ENCODE measurements at regions not wholly inside any gene's neighbourhood (a gene's known extent, or its start where the extent isn't known, plus 50 kb on each side); places are given as distances from the start of the nearest gene placed in this dataset.
"Not testable (repeated sequence)": the region's sequence is repeated elsewhere in the genome, so short reads cannot be mapped to it uniquely, and the experiment has no call there.

DNA sequence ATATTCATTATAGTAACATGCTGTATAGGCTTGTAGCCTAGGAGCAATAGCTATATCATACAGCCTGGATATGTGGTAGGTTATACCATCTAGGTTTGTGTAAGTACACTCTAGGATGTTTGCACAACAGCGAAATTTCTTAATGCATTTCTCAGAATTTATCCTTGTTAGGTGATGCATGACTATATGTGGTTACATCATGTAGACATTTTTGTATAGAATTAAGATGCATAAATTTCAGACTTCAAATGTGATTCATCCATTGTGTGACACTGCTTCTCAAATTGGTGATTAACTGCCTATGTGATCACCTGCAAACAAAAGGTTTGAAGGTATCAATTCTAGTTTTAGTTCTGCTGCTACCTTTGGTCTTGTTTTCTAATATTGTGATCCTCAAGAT lies 1787.0 kb upstream of the PIK3C3 start:
- no peak for DNase-seq (ENCODE audit: low spot score)

DNA sequence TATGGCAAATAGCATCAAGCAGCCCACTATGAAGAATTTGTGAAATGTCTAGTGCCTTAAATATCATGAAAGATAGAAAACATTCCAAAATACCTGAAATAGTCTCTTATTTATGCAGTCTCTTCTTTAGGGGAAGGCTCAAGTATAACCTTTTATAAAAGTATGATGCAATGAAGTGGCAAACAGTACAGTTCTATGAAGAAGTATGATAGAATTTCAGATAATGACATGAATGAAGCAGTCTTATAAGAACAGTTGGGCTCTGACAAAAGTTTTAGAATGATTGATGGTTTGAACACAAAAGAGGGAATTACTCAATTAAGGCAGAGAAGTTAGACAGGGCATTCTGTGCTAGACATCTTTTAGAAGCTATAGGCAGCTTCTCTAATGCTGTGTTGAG lies 1791.8 kb upstream of the PIK3C3 start:
- no peak for DNase-seq (ENCODE audit: low spot score)

GRCh38 chr18:40160361-40160760 lies 1794.7 kb upstream of the PIK3C3 start:
- no peak for DNase-seq (ENCODE audit: low spot score)

- peak; percentile 7 for DNase-seq (ENCODE audit: low spot score)
Observed at GRCh38 chr18:40159141-40160017, 1795.7 kb upstream of the PIK3C3 start.

GRCh38 chr18:40157120-40157519 lies 1797.9 kb upstream of the PIK3C3 start:
- DNase-seq (ENCODE audit: low spot score) = no peak

DNA sequence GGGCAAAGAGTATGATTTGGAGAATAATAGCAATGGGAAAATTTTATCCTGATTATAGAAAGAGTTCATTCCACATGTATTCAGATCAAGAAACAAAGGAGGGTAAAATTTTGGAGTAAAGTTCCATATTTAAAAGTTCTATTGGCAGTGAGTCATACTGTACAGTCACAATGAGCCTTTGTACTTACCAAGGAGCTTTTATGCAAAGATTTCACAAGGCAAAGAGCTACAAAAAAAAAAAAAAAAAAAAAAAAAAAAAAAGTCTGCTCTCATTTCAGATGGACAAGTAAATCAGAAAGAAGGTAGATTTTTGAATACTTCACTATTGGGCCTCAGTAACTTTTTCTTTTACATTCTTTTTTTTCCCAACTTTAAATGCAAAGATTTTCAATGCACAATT lies 1802.2 kb upstream of the PIK3C3 start:
- DNase-seq (ENCODE audit: low spot score) = no peak

DNA sequence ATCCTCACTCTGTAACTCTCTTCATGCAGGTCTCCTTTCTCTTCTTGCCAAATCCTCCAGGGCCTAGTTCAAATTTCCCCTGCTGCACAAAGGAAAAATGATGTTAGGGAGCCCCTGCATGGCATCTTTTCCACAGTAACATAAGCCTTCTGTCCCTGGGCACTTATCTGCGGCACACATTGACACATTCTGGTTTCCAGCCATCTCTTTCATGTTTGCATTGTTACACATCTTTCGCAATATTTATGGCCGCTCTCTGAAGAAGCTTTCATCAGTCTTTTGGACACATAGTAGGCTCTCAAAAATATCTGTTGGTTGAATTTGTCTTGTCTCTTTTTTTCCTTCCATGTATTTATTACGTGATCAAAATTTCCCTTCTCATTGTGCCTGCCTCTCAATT lies 1806.1 kb upstream of the PIK3C3 start:
- DNase-seq (ENCODE audit: low spot score) = no peak

- no peak for DNase-seq (ENCODE audit: low spot score)
Observed at GRCh38 chr18:40133253-40133652, 1821.8 kb upstream of the PIK3C3 start.

DNA sequence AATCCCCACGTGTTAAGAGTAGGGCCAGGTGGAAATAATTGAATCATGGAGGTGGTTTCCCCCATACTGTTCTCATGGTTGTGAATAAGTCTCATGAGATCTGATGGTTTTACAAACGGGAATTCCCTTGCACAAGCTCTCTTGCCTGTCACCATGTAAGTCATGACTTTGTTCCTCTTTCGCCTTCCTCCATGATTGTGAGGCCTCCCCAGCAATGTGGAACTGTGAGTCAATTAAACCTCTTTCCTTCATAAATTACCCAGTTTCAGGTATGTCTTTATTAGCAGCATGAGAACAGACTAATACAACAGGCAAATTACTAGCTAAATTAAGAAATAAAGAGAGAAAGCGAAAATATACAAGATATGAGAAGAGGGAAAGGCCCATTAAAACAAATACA lies 1822.6 kb upstream of the PIK3C3 start:
- DNase-seq (ENCODE audit: low spot score) = not testable (repeated sequence)

GRCh38 chr18:40124107-40124506 lies 1830.9 kb upstream of the PIK3C3 start:
- DNase-seq (ENCODE audit: low spot score) = no peak

DNA sequence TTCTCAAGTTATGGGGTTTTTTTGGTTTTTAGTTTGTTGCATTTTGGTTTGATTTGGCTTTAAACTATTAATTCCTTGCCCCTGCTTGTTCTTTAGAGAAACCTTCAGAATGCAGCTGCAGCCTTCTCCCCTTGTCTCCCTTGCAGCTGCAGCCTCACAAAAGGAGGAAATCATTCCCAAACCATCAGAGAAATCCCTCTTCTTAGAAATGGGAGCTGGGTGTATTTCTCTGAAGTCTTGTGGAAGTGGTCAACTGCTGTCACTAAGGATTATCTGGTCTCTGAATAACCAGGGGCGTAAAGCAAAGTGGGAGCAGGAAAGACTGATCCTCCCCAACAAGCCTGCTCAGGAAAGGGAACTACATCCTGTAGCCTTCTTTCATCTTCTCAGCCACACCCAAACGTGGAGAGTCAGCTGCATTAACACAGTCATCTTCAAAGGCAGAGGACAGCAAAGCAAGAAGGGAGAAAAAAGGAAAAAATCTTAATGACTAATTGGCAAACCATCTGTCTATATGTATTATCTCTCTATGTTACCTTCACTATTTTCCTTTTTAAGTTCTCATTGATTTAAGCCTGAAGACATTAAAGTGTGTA lies 1834.1 kb upstream of the PIK3C3 start:
- DNase-seq (ENCODE audit: low spot score) = no peak

- DNase-seq (ENCODE audit: low spot score) = no peak
Observed at GRCh38 chr18:40120356-40120755, 1834.7 kb upstream of the PIK3C3 start.

GRCh38 chr18:40119581-40119980 lies 1835.5 kb upstream of the PIK3C3 start:
- not testable (repeated sequence) for DNase-seq (ENCODE audit: low spot score)

DNA sequence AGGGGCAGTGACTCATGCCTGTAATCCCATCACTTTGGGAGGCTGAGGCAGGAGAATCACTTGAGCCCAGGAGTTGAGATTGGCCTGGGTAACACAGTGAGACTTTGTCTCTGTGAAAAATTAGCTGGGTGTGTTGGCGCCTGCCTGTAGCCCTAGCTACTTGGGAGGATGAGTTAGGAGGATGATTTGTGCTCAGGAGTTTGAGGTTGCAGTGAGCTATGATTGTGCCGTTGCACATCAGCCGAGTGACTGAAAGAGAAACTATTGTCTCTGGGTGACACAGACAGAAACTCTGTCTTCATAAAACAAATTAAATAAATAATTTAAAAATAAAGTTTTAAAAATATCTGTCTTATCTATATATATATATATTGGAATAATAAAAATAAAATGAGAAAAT lies 1844.6 kb upstream of the PIK3C3 start:
- DNase-seq (ENCODE audit: low spot score) = no peak

- no peak for DNase-seq (ENCODE audit: low spot score)
Observed at GRCh38 chr18:40109252-40110049, 1845.6 kb upstream of the PIK3C3 start.

GRCh38 chr18:40108596-40108995 lies 1846.4 kb upstream of the PIK3C3 start:
- no peak for DNase-seq (ENCODE audit: low spot score)

- DNase-seq (ENCODE audit: low spot score) = no peak
Observed at GRCh38 chr18:40102903-40103302, 1852.1 kb upstream of the PIK3C3 start.

DNA sequence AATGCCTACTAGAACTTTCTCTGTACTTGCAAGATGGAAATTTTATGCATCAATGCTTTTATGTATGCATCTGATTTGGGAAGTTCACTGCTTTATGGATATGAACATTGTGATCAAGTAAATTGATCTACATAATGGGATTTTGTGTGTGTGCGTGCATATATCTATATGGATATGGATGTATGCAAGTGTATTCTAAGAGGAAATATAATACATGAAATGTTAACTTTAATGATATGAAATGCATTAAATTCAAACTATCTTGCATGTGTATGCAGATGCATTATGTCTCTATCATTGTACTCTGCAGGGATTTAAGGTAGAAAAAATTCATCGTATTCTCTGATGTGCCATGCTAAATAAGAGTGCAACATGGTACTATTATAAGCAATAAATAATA lies 1855.4 kb upstream of the PIK3C3 start:
- DNase-seq (ENCODE audit: low spot score) = no peak

DNA sequence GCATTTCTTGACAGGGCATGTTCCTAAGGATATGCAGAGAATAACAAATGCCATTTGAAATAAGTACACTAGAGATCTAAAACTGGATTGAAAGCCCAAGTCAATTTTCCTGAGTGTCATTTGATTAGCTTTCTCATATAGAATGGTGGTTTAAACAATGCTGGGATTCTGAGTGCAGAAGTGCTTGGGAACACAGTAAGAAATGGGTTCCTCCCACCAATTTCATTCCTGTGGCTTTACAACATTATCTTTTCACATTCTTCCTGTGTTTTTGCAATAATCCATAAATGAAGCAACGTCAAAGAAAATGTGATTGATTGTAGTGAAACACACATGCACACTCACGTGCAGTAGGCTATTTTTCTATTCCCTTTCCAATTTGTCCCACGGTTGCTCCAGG lies 1858.4 kb upstream of the PIK3C3 start:
- no peak for DNase-seq (ENCODE audit: low spot score)

DNA sequence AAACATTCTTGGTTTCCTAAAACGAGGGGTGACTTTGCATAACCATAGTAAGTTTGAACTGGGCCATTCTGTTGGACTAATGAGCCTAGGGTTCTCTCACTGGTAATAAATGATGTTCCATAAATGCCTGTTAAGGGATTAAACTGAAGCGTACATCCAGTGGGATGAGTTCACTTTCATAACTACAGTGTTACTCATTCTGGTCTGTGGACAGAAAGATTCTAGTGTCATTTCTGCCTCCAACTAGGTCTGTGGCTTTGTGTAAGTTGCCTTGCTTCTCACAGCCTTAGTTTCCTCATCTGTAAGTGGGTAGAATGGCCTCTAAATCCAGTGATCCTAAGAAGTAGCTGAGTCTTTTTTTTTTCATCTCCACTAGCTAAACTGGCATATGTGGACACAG lies 1860.6 kb upstream of the PIK3C3 start:
- no peak for DNase-seq (ENCODE audit: low spot score)

GRCh38 chr18:40088130-40088529 lies 1866.9 kb upstream of the PIK3C3 start:
- no peak for DNase-seq (ENCODE audit: low spot score)

GRCh38 chr18:40079786-40080185 lies 1875.2 kb upstream of the PIK3C3 start:
- DNase-seq (ENCODE audit: low spot score) = no peak

- DNase-seq (ENCODE audit: low spot score) = no peak
Observed at GRCh38 chr18:40075616-40076015, 1879.4 kb upstream of the PIK3C3 start.

Data from HT-29 (cell line).